ELR (cell line): ENCODE measurements at regions not wholly inside any gene's neighbourhood (a gene's known extent, or its start where the extent isn't known, plus 50 kb on each side); places are given as distances from the start of the nearest gene placed in this dataset.

Experiments
- DNase-seq: peaks from one replicate; pipeline ENCODE4 v3.0.0-alpha.2; 2015; ENCODE audit warnings: low read depth

DNA sequence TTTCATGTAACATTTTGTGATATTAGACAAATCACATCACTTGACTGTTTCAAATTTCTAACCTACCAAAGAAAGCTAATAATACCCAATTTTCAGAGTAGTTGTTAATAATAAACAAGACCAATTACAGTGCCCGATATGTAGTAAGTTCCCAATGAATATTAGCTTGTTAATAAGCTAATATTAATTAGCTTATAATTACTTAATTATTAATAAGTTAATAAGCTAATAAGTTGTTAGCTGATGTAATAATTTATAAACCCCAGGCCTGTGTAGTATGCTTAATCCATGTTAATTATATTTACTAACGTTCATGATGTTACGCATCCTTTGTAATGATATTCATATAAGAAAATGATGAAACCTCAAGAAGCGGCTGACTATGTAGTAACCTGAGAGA is 643.8 kb upstream of the KIRREL3 start:
- no peak for DNase-seq

DNA sequence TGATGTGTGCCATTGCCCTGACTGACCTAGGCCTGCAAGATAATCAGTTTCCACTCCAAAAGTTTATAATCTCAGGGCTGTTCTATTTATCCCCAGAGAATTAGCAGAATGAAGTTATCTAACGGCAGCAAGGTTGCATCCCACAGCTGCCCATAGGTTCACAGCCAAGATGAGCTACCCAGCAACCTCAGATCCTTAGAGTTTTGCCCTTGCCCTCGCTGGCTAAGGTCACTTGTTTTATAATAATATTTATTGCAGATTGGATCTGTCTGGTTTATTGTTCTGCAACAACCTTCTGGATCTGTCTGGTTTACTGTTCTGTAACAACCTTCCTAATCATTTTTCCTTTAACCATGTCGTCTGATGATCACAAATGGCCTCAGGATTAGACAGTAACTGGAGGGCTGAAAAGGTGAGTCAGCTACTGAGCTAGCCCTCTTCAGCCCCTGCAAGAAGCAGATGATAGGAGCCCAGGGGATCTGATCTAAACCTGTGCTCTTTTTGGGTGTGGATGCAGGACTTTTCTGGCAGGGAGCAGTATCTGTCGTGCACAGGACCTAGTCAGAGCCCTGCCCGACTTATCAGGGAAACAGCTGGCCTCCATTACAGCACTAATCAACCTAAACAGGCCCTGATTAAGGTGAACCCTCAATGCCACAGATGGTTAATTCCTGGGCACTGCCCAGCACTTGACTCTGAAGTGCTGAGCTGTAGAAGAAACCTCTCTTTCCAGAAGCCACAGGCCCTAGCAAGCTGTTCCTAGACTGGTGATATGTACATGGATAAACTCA is 642.9 kb upstream of the KIRREL3 start:
- no peak for DNase-seq

DNA sequence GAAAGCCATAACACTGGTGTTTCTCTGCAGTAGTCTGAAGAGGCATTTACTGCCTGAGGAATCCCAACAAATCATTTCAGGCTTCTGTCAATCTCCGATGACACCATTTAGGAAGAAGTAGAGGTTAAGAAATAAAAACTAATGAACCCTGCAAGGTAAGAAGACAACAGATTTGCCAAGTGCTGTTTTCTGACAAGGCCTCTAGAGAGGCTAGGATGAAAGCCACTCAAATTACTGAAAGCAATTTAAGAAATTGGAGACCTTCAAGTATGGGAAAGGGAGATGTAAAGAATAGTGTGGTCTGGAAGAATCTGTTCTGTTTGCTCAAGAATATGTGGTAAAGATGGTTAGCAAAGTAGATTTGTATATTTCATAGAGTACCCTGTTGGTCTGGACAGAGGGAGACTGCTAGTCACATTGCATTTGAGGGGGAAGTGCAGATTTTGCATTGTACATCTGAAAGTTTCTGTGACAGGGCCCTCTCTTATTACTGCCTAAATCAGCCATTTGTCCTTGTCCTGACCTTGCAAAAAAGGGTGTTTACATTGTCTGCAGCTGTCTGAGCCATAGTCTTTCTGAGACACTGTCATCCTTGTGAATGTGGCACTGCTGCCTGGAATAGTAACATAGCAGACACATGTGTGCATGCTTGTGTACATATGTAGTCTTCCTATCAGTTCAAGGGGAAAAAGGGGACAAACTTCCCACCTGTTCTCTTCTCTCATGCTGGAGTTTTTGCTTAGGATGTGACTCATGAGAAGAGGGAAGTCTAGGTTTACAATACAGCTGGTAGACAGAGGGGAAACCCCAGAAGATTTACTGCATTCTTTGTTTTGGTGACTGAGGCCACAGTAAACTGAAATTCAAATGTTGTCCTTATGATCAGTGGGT is 640.2 kb upstream of the KIRREL3 start:
- peak; percentile 70 for DNase-seq

DNA sequence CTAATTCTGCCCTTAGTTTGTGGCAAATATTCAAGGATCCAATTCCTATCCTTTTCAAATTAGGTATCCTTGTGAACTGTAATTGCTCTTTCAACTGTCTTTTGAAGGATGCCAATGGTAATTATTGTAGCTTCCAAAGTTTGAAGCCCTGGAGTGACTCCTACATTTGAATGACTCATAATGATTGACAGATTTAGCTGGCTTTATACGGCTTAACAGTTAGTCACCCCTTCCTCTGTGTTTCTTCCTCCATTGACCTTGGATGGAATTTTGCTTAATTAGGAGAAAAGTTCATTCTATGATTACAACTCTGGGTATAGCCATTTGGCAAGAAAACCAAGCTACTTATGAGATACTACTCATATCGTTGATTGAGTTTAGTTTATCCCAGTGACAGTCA is 639.3 kb upstream of the KIRREL3 start:
- peak; percentile 76 for DNase-seq

DNA sequence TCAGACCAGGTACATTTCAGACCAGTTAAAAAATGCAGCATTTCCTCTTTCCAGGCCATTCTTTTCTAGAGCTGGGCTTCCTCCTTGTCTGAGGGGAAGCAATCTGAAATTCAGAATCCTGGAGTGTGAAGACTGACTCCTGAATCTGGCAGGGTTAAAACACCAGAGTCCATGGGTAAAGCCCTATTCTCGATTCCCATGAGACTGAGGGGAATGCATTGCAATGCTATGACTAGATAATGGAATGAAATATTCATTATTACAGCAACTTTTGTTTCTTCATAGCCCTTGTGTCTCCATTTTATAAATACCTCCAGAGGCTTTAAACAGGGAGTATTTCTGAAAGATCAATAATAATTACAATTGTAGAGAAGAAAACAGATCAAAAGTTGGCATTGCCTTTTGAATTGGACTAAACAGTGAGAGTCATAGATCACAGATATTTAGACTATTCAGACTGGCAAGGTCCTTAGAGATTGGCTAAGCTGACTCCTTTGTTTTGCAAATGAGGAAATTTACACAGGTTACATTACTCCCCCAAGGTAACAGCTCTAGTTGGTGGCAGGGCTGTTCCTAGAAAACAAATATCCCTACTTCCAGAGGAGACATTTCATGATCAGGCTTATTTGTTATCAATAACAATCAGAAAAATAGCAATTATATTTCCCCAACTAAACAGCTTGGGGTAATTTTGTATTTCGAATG is 632.6 kb upstream of the KIRREL3 start:
- peak; percentile 11 for DNase-seq

DNA sequence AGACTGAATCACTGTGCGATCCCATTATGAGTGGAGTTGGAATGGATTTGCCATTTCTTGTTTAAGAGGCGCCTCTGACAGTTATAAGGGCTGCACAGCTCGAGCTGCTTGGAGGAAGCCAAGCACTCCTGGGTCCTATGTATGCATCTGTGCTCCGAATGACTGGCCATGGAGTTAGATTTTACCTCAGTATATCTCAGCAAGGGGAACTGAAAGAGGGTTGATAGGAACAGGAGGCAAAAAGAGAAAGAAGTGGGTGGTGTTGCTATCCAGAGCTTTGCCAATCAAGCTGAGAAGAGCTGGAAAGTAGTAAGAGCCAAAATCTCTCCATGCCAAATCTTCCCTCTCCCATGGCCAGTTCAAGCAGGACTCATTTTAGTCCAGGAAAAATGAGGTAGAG is 632.0 kb upstream of the KIRREL3 start:
- no peak for DNase-seq

DNA sequence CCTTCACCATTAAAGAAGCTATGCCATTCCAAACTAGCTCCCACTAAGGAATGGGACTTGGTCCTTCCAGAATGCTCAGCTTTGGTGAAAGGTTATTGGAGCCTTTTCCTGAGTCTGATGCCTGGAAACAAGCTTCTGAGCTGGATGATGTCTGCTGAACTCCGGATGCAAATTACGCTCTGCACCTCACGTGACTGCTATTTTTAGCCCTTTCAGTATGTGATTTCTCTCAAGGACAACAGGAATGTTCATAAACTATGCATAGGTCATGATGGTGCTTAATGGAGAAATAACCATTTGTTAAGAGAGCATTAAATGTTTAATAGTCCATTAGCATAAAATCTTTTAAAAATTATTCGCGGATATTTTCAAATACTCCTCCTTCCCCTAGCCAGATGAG is 631.4 kb upstream of the KIRREL3 start:
- DNase-seq = no peak

DNA sequence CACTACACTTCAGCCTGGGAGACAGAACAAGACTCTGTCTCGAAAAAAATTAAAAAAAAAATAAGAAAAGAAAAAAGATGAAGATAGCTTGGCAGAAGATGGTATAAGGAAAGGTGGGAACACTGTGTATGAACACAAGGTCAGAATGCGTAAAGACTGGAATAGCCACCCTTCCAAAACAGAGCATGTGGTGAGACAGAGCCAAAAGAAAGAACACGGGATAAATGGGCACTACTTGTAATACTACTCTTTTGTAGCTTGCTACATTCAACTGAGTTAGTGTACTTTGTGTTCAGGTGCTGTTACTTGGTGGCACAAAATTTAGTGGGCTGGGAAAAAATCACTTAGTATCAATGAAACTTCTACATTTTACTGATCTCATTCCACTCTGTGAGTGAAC is 628.6 kb upstream of the KIRREL3 start:
- no peak for DNase-seq

DNA sequence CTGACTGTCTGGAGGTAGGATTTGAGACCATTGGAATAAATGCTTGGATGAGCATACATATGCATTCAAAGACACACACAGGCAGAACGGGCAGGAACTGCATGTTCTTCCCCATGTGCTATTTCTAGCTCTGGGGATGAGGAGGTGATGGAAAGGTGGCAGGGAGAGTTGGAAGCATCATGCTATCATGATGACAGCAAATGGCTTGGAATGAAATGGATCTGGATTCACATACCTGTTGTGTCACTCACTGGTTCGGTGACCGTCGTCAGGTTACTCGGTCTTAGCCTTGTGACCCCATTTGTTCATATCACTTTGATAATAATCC is 627.9 kb upstream of the KIRREL3 start:
- no peak for DNase-seq

DNA sequence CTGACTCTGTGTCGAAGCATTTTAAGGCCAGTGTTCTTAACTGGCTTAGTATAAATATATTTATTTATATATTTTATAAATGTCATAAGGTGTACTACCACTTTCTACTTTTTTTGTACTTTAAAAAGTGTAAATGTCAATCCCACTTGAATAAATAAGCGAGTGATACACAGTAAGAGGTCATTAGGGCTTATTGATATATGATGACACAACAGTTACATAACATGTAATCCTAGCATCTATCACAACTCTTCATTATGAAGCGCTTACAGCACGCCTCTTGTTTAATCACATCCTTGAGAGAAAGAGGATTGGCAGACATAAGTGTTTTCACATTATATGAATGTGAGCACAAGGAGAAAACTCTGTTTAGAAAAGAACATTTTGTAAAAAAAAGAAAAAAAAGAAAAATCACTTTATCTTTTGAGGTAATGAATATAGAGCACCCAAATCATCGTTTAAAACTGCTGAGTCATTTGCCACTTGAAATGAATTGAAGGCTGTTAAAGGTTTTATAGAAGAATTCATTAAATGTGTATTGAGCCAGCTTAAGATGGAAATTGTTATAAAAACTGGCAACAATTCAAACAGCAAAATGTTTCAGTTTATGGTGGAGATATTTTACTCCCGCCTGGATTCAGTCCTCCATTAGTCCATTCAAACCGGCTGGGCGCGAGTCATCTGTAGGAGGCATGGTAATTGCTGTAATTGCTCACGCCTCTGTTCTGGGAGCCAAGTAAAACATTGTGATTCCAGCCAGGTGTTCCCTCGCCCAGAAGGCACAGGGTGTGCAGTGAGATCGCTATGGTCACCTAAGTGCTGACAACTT is 627.3 kb upstream of the KIRREL3 start:
- no peak for DNase-seq

DNA sequence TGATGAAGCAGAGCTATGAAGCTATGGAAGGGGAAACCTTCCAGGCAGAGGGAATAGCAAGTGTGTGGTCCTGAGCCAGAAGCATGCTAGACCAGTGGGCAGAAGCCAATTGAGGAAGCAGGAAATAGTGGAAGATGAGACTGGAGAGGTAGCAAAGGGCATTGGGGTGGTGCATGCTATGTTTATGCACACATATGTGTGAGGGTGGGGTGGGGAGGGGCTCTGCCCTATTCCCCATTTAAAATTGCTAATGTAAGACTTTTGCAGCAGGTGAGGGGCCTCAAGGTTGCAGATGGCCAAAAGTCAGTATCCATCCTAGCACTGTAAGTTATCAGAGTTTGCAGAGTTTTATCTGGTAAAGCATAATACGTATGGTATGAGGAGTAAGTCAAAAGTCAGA is 626.6 kb upstream of the KIRREL3 start:
- no peak for DNase-seq

DNA sequence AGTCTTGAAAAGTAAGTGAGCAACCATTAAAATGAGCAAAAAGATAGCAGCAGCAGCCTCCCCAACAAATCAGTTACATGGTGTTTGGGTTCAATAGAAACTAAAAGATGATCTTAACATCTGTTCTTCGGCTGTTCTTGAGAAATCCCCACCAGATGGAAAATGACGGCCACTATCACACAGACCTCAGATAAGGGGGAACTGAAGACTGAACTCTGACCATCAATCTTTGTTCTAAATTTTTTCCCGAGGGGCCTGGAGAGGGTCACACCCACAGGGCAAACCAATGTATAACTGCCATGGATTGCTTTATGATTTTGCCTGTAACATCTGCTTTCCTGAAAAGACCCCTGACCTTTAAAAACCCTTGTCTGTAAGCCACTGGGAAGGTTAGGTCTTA is 624.8 kb upstream of the KIRREL3 start:
- DNase-seq = no peak

DNA sequence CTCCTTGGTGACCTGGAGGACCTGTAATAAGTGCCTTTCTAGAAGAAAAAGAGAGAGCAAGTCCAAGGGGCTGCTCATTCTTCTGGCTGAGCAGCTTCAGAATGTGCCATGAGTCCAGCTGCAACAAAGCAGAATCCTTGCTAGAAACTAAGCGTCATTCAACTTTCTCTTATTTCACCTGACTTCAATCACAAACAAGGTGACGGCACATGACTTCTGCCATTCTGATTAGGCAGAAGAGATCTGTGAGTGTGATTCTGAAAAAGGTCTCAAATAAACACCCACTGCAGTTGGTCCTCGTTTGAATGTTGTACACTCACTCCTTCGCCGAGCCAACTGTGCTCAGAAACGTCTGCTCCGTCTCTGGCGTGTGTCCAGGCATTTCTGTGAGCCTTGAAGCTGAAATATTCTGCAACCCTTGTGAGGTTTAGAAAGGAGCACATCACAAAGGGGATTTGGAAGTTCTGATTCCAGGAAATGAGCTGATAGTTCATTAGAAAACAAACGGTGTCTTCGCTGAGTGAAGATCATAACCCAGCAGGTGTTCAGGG is 623.8 kb upstream of the KIRREL3 start:
- no peak for DNase-seq

DNA sequence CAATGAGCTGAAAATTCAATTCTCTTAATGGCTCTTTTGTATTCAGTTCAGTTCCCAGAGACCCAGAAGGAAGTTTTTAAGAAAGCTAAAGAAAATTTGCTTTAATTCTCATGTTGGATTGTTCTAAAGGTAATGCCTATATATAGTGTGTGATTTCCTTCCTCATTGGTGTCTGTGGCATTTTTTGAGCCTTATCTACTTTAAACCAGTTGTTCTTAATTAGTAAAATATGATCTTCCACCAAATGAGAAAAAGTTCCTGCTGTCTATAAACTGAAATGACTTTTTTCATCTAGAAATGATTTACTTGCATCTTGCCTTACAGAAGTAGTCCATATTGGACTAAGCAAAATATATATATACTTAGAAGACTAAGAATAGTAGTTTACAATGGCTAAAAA is 622.1 kb upstream of the KIRREL3 start:
- DNase-seq = no peak

DNA sequence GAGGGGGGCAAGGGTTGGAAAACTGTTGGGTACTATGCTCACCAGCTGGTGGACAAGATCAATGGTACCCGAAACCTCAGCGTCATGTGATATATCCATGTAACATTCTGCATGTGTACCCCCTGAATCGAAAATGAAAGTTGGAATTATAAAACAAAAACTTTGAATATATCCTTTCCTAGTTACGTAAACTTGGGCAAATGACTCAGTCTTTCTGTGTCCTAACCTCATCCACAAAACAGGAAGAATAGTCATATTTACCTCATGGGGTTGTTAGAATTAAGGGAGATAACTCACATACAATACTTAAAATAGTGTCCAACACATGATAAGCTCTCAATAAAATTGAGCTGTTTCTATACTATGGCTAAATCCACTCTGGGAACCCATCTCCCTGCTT is 620.1 kb upstream of the KIRREL3 start:
- DNase-seq = peak; percentile 70

DNA sequence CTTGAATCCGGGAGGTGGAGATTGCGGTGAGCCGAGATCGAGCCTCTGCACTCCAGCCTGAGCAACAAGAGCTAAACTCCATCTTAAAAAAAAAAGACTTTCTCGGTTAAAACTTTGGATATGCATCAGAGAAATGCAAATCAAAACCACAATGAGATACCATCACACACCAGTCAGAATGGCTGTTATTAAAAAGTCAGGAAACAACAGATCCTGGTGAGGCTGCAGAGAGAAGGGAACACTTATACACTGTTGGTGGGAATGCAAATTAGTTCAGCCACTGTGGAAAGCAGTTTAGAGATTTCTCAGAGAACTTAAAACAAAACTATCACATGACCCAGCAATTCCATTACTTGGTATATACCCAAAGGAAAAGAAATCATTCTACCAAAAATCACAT is 619.4 kb upstream of the KIRREL3 start:
- DNase-seq = peak; percentile 32

DNA sequence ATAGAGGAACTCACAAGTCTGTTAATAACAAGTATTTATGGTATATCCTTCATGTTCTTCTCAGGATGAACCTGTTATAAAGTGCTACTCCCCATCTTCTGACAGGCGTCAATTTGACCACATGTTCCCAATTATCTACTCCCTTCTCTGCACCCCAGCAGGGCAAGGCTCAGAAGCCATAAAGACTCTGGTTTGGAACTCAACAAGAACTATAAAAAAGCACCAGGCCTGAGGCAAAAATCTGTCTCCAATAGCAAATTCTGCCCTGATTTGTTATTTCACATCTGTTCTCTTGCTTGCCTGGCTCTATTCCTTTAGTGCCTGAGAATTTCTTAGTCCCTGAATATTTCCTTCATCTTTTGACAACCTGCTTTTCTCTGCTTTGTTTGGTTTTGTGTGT is 618.2 kb upstream of the KIRREL3 start:
- DNase-seq = no peak

DNA sequence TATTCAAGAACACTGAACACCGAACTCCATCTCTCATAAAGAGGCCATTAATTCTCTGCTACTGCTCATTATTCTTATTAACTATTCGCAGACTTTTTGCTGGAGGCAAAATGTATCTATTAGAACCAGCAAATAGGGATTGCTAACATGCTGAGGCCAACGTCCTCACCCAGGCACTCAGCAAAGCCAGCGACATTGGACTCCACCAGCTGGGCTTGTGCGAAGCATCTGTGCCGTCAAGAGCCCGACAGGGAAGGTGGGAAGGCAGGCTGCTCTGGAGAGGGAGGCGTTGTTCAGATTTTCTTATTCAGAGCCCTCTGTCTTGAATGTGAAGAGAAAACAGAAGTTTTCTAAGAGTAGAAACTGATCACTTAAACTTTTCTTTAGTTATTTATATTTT is 615.6 kb upstream of the KIRREL3 start:
- DNase-seq = no peak

DNA sequence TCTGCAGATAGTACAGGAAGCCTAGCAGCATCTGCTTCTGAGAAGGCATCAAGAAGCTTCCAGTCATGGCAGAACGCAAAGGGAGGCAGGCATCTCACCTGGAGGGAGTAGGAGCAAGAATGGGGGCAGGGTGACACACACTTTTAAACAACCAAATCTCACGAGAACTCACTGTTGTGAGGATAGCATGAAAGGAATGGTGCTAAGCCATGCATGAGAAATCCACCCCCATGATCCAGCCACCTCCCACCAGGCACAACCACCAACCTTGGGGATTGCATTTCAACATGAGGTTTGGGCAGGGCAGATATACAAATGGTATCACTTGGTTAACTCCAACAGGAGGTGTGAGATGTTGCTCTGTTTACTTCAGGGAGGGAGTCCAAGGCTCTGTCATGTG is 612.0 kb upstream of the KIRREL3 start:
- DNase-seq = no peak

DNA sequence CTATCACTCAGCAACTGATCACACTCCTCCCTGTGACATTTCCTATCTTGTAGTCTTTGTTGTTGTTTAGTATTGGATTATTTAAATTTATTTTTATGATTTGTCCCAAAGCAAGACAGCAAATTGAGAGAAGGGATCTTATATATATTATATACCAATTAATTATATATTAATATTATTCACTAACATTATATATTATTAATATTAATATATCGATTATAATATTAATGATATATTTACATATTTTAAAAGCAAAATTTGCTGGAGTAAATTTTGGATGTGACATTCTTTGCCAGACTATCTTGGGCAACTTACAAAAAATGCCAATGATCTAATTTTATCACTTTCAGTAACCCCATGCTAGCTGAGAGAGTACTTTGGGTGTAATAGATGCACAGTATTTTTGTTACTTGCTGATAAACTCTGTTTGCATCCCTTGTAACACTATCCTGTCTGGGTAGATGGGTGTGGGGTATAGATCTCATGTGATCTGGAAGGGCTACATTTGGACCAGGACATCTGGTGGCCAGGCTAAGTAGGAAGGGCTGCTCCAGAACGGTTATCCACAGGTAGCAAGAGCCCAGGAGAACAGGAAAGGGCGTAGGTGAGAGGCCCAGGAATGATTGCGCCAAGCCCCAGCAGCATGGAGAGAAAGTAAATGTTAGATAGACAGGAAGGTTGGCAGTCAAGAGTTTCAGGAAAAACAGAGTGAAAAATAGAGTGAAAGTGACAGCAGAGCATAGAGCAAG is 608.6 kb upstream of the KIRREL3 start:
- DNase-seq = no peak

DNA sequence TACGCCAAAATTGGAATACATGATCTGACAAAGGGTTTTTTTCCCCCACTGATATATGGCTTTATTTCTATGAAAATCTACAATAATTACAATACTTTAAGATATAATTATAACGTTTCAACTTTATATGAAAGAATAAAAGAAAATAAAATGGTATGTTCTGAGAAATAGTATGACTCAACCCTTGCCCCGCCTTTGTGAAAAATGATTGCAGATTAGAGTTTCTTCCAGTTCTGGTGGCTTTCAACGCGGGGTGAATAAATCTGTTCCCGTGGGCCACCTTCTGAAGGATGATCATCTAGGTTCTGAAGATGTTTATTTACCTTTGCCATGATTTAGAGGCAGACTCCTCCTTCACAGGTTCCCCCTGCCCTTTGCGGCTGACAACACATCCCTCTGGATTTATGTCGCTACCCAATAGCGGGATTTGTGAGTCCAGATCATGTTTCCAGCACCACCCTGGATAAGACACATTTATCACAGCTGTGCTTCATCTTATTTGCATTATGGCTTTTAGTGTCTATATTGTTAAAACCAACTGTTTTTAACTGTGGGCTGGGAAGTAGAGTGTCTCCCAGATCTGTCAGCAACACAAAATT is 607.0 kb upstream of the KIRREL3 start:
- DNase-seq = no peak
